Nephron (organoid): ENCODE measurements at regions not wholly inside any gene's neighbourhood (a gene's known extent, or its start where the extent isn't known, plus 50 kb on each side); places are given as distances from the start of the nearest gene placed in this dataset.
"Not testable (repeated sequence)": the region's sequence is repeated elsewhere in the genome, so short reads cannot be mapped to it uniquely, and the experiment has no call there.

Source experiments
- H3K27ac Mint-ChIP-seq, 3 experiments: 2 replicates each; pipeline ENCODE4 v1.8.0; 2020; ENCODE audit warnings: mixed read lengths in 3 of 3, mild to moderate bottlenecking in 2 of 3, moderate library complexity in 1 of 3
- H3K27me3 Mint-ChIP-seq: 2 replicates; pipeline ENCODE4 v1.8.0; 2021; ENCODE audit warnings: low read depth, mild to moderate bottlenecking, moderate library complexity, mixed read lengths
- H3K36me3 Mint-ChIP-seq: 2 replicates; pipeline ENCODE4 v1.8.0; 2020; ENCODE audit warnings: low read depth, mixed read lengths
- H3K4me1 Mint-ChIP-seq: 2 replicates; pipeline ENCODE4 v1.8.0; 2020; ENCODE audit warnings: mixed read lengths
- H3K4me3 Mint-ChIP-seq, 3 experiments: 2 replicates each; pipeline ENCODE4 v1.8.0; 2020; ENCODE audit warnings: mild to moderate bottlenecking in 3 of 3, mixed read lengths in 3 of 3, moderate library complexity in 2 of 3
- H3K9me3 Mint-ChIP-seq: 2 replicates; pipeline ENCODE4 v1.8.0; 2020; ENCODE audit warnings: mixed read lengths
- CTCF ChIP-seq, 3 experiments: fragments of 200-600 bp; sonication (generic); IDR thresholded peaks; one replicate each; pipeline ENCODE4 v1.5.0; 2021; ENCODE audit warnings: antibody characterized with exemption in 3 of 3; ENCODE audit not compliant: unreplicated experiment in 3 of 3

- peaks cover 6% of the 10 kb centered on the region for H3K4me1 Mint-ChIP-seq
- H3K4me3 Mint-ChIP-seq = no peak overlapping the region
- H3K36me3 Mint-ChIP-seq = no peaks in the 10 kb centered on the region
- peaks cover 15% of the 10 kb centered on the region for H3K9me3 Mint-ChIP-seq
- H3K27ac Mint-ChIP-seq = no peak overlapping the region
- H3K27me3 Mint-ChIP-seq = peaks cover 31% of the 10 kb centered on the region
- TF ChIP-seq CTCF (IDR thresholded peaks at IDR 0.05; ENCODE audit: unreplicated experiment in 3 of 3) = no peak
Measured at GRCh38 chr4:8719421-8719820, 126.9 kb downstream of the CPZ start.

GRCh38 chr4:8717470-8717869 lies 124.9 kb downstream of the CPZ start:
- not testable (repeated sequence) for H3K36me3 Mint-ChIP-seq, H3K4me3 Mint-ChIP-seq, H3K4me1 Mint-ChIP-seq, H3K27ac Mint-ChIP-seq
- Mint-ChIP-seq H3K9me3 (peaks cover 28% of the 10 kb centered on the region), H3K27me3 (peaks cover 20% of the 10 kb centered on the region)

- H3K36me3 Mint-ChIP-seq = peaks cover 9% of the 10 kb centered on the region
- H3K4me1 Mint-ChIP-seq = no peaks in the 10 kb centered on the region
- H3K27me3 Mint-ChIP-seq = peaks cover 40% of the 10 kb centered on the region
- no peak overlapping the region for H3K27ac Mint-ChIP-seq
- no peak for TF ChIP-seq CTCF (IDR thresholded peaks at IDR 0.05; ENCODE audit: unreplicated experiment in 3 of 3)
- H3K4me3 Mint-ChIP-seq = no peak overlapping the region
- H3K9me3 Mint-ChIP-seq = peaks cover 32% of the 10 kb centered on the region
Measured at GRCh38 chr4:8710946-8711345, 118.4 kb downstream of the CPZ start.

GRCh38 chr4:8710416-8710815 lies 117.9 kb downstream of the CPZ start:
- Mint-ChIP-seq H3K4me3 (no peak overlapping the region), H3K36me3 (peaks cover 9% of the 10 kb centered on the region), H3K9me3 (peaks cover 31% of the 10 kb centered on the region), H3K4me1 (no peaks in the 10 kb centered on the region), H3K27me3 (peaks cover 41% of the 10 kb centered on the region), H3K27ac (no peak overlapping the region)
- TF ChIP-seq CTCF (IDR thresholded peaks at IDR 0.05; ENCODE audit: unreplicated experiment in 3 of 3) = no peak

GRCh38 chr4:8709729-8710360 lies 117.3 kb downstream of the CPZ start:
- Mint-ChIP-seq H3K9me3 (peaks cover 27% of the 10 kb centered on the region), H3K4me1 (no peaks in the 10 kb centered on the region), H3K4me3 (no peak overlapping the region), H3K27ac (no peak overlapping the region), H3K27me3 (peaks cover 41% of the 10 kb centered on the region), H3K36me3 (peaks cover 9% of the 10 kb centered on the region)
- no peak for TF ChIP-seq CTCF (IDR thresholded peaks at IDR 0.05; ENCODE audit: unreplicated experiment in 3 of 3)

GRCh38 chr4:8709050-8709728 lies 116.6 kb downstream of the CPZ start:
- Mint-ChIP-seq H3K4me3 (no peak overlapping the region), H3K36me3 (peaks cover 9% of the 10 kb centered on the region), H3K27me3 (peaks cover 47% of the 10 kb centered on the region), H3K4me1 (no peaks in the 10 kb centered on the region), H3K9me3 (peaks cover 25% of the 10 kb centered on the region), H3K27ac (no peak overlapping the region)
- no peak for TF ChIP-seq CTCF (IDR thresholded peaks at IDR 0.05; ENCODE audit: unreplicated experiment in 3 of 3)
